Psoas muscle (tissue), 7 donors: ENCODE measurements at regions not wholly inside any gene's neighbourhood (a gene's known extent, or its start where the extent isn't known, plus 50 kb on each side); places are given as distances from the start of the nearest gene placed in this dataset.

Experiments
- ATAC-seq, 4 donors: fragments of 200-7000 bp; cut with Tn5 transposase; one replicate each; pipeline ENCODE4 v1.9.1; 2020; ENCODE audit warnings: moderate library complexity in 3 of 4, mild to moderate bottlenecking in 2 of 4
- DNase-seq, 2 donors: peaks; one replicate each; pipeline ENCODE4 v3.0.0-alpha.2; 2020
- H3K27ac ChIP-seq: fragments of 200-600 bp; one replicate; pipeline ENCODE4 v1.8.0; 2022
- H3K27me3 ChIP-seq, 3 donors: fragments of 200-600 bp in 1 of 3; one replicate each; pipeline versions ENCODE4 v1.6.1 to v1.8.0; 2013 to 2022; ENCODE audit warnings: low read length in 2 of 3, mild to moderate bottlenecking in 2 of 3, moderate library complexity in 1 of 3; ENCODE audit not compliant: insufficient read depth in 3 of 3
- H3K36me3 ChIP-seq, 2 donors: fragments of 200-600 bp in 1 of 2; one replicate each; pipeline versions ENCODE4 v1.6.1 to v1.8.0; 2013 to 2022; ENCODE audit warnings: low read depth in 1 of 2, mild to moderate bottlenecking in 1 of 2, moderate library complexity in 1 of 2; ENCODE audit not compliant: insufficient read depth in 1 of 2
- H3K4me1 ChIP-seq: fragments of 200-600 bp; one replicate; pipeline ENCODE4 v1.8.0; 2022
- H3K4me3 ChIP-seq: fragments of 200-600 bp; one replicate; pipeline ENCODE4 v1.8.0; 2022; ENCODE audit warnings: mild to moderate bottlenecking
- H3K9me3 ChIP-seq: fragments of 200-600 bp; one replicate; pipeline ENCODE4 v1.8.0; 2022
- CTCF ChIP-seq: fragments of 200-600 bp; IDR thresholded peaks from one replicate; pipeline ENCODE4 v1.8.0; 2022; ENCODE audit warnings: antibody characterized with exemption
- WGBS, 3 donors: extraction: QIAGEN DNeasy Blood & Tissue Kit; methylation state at CpG; one replicate each; pipeline versions ENCODE4 v1.1.6 to v1.1.7; 2013; 5-methylcytosine and 5-hydroxymethylcytosine counted together
- intact Hi-C, 2 donors: fragments of 100-400 bp; cut with DNase I; formaldehyde crosslinking; loops; one replicate each; pipeline versions ENCODE4 v1.11.0 to v1.14.2; 2022
- donor health status: healthy with polysubstance abuse.
- donor health status: DM: no; HTN: no; CAD: no; lungs with moderate emphysema.
- donor health status: Bipolar disorder and iron deficiency.
- donor health status: healthy.
- donor health status: DM: yes; HTN: yes; CAD: no.
- donor health status: DM: no; HTN: no; CAD: no.
- donor health status: DM: yes; HTN: yes; CAD: no.

GRCh38 chr11:96500440-96500839 is 110.6 kb downstream of the JRKL start:
- Histone ChIP-seq H3K27ac (no peak overlapping the region), H3K36me3 (no peaks in the 10 kb centered on the region), H3K27me3 (no peaks in the 10 kb centered on the region), H3K9me3 (no peaks in the 10 kb centered on the region), H3K4me1 (no peaks in the 10 kb centered on the region), H3K4me3 (no peak overlapping the region)
- DNase-seq (no peak), ATAC-seq (no peak)
- intact Hi-C loops, result no loop called here
- 64 to 77% (median 71%) methylated on average over 3 of the region's 3 CpGs for WGBS, 3 donors
- TF ChIP-seq CTCF, result no peak

GRCh38 chr11:96506041-96506440 is 116.2 kb downstream of the JRKL start:
- no peak for ATAC-seq
- intact Hi-C loops, result no loop called here
- 92 to 97% (median 96%) methylated on average over 1 of the region's 1 CpG for WGBS, 3 donors

GRCh38 chr11:96506953-96507354 is 117.1 kb downstream of the JRKL start:
- WGBS, 3 donors, result 78 to 79% (median 79%) methylated on average over 7 to 8 of the region's 8 CpGs
- Histone ChIP-seq H3K36me3 (no peaks in the 10 kb centered on the region), H3K27ac (no peak overlapping the region), H3K27me3 (no peaks in the 10 kb centered on the region), H3K4me1 (no peaks in the 10 kb centered on the region), H3K9me3 (no peaks in the 10 kb centered on the region), H3K4me3 (no peak overlapping the region)
- ATAC-seq (no peak), DNase-seq (no peak)
- TF ChIP-seq CTCF, result no peak
- intact Hi-C loops, result no loop called here

More at GRCh38 chr11:96506041-96506440, 116.2 kb downstream of the JRKL start:
- H3K36me3 ChIP-seq, result no peaks in the 10 kb centered on the region
- no peaks in the 10 kb centered on the region for H3K9me3 ChIP-seq
- TF ChIP-seq CTCF, result no peak
- H3K27ac ChIP-seq, result no peak overlapping the region
- no peaks in the 10 kb centered on the region for H3K27me3 ChIP-seq
- H3K4me3 ChIP-seq, result no peak overlapping the region
- no peaks in the 10 kb centered on the region for H3K4me1 ChIP-seq
- no peak for DNase-seq

- no peak for TF ChIP-seq CTCF
- H3K4me1 ChIP-seq, result no peaks in the 10 kb centered on the region
These were observed 119.0 kb downstream of the JRKL start for GRCh38 chr11:96508861-96509260.

GRCh38 chr11:96520939-96521338 is 131.1 kb downstream of the JRKL start:
- no peak overlapping the region for H3K27ac ChIP-seq
- intact Hi-C loops, result no loop called here
- H3K4me3 ChIP-seq, result no peak overlapping the region
- H3K27me3 ChIP-seq, result peaks cover 0 to 2% (median 0%) of the 10 kb centered on the region in 3 donors
- TF ChIP-seq CTCF, result no peak
- H3K36me3 ChIP-seq, result no peaks in the 10 kb centered on the region
- ATAC-seq, result no peak
- DNase-seq, result no peak
- no peaks in the 10 kb centered on the region for H3K9me3 ChIP-seq
- no peaks in the 10 kb centered on the region for H3K4me1 ChIP-seq

More at GRCh38 chr11:96508861-96509260, 119.0 kb downstream of the JRKL start:
- DNase-seq (no peak), ATAC-seq (no peak)
- 86 to 94% (median 87%) methylated on average over 2 of the region's 2 CpGs for whole genome bisulfite sequencing, 3 donors
- Histone ChIP-seq H3K27me3 (no peaks in the 10 kb centered on the region), H3K9me3 (no peaks in the 10 kb centered on the region), H3K36me3 (no peaks in the 10 kb centered on the region), H3K27ac (no peak overlapping the region), H3K4me3 (no peak overlapping the region)
- intact Hi-C loops, result no loop called here
